ENCODE measurements at regions not wholly inside any gene's neighbourhood (a gene's known extent, or its start where the extent isn't known, plus 50 kb on each side); places are given as distances from the start of the nearest gene placed in this dataset.
"Not testable (repeated sequence)": the region's sequence is repeated elsewhere in the genome, so short reads cannot be mapped to it uniquely, and the experiment has no call there.

- no peak for DNase-seq (ENCODE audit: low read depth, low spot score)
Observed at GRCh38 chr3:35257641-35258040, 381.7 kb upstream of the ARPP21 start.

- no peak for DNase-seq (ENCODE audit: low read depth, low spot score)
Observed at GRCh38 chr3:35262406-35262805, 376.9 kb upstream of the ARPP21 start.

- DNase-seq (ENCODE audit: low read depth, low spot score) = no peak
Observed at GRCh38 chr3:35263477-35263876, 375.8 kb upstream of the ARPP21 start.

GRCh38 chr3:35266065-35266464, 373.3 kb upstream of the ARPP21 start:
- DNase-seq (ENCODE audit: low read depth, low spot score) = not testable (repeated sequence)

- no peak for DNase-seq (ENCODE audit: low read depth, low spot score)
Observed at GRCh38 chr3:35275768-35276167, 363.6 kb upstream of the ARPP21 start.

- no peak for DNase-seq (ENCODE audit: low read depth, low spot score)
Observed at GRCh38 chr3:35276568-35276967, 362.8 kb upstream of the ARPP21 start.

- DNase-seq (ENCODE audit: low read depth, low spot score) = no peak
Observed at GRCh38 chr3:35291471-35292236, 347.7 kb upstream of the ARPP21 start.

GRCh38 chr3:35292568-35292967, 346.8 kb upstream of the ARPP21 start:
- DNase-seq (ENCODE audit: low read depth, low spot score) = no peak

GRCh38 chr3:35295906-35296305, 343.4 kb upstream of the ARPP21 start:
- DNase-seq (ENCODE audit: low read depth, low spot score) = no peak

GRCh38 chr3:35296533-35296932, 342.8 kb upstream of the ARPP21 start:
- DNase-seq (ENCODE audit: low read depth, low spot score) = peak; percentile 6

- not testable (repeated sequence) for DNase-seq (ENCODE audit: low read depth, low spot score)
Observed at GRCh38 chr3:35296944-35297343, 342.4 kb upstream of the ARPP21 start.

- DNase-seq (ENCODE audit: low read depth, low spot score) = no peak
Observed at GRCh38 chr3:35305406-35305805, 333.9 kb upstream of the ARPP21 start.

- no peak for DNase-seq (ENCODE audit: low read depth, low spot score)
Observed at GRCh38 chr3:35307296-35307695, 332.0 kb upstream of the ARPP21 start.

GRCh38 chr3:35316841-35317240, 322.5 kb upstream of the ARPP21 start:
- not testable (repeated sequence) for DNase-seq (ENCODE audit: low read depth, low spot score)

GRCh38 chr3:35320646-35321407, 318.5 kb upstream of the ARPP21 start:
- DNase-seq (ENCODE audit: low read depth, low spot score) = no peak

- DNase-seq (ENCODE audit: low read depth, low spot score) = peak; percentile 51
Observed at GRCh38 chr3:35322070-35322469, 317.3 kb upstream of the ARPP21 start.

GRCh38 chr3:35335703-35336102, 303.6 kb upstream of the ARPP21 start:
- no peak for DNase-seq (ENCODE audit: low read depth, low spot score)

- no peak for DNase-seq (ENCODE audit: low read depth, low spot score)
Observed at GRCh38 chr3:35336601-35337000, 302.7 kb upstream of the ARPP21 start.

- peak; percentile 26 for DNase-seq (ENCODE audit: low read depth, low spot score)
Observed at GRCh38 chr3:35338186-35338585, 301.1 kb upstream of the ARPP21 start.

GRCh38 chr3:35380196-35380595, 259.1 kb upstream of the ARPP21 start:
- no peak for DNase-seq (ENCODE audit: low read depth, low spot score)

GRCh38 chr3:35383216-35383615, 256.1 kb upstream of the ARPP21 start:
- no peak for DNase-seq (ENCODE audit: low read depth, low spot score)

GRCh38 chr3:35383719-35384555, 255.4 kb upstream of the ARPP21 start:
- peak; percentile 45 for DNase-seq (ENCODE audit: low read depth, low spot score)

Data from smooth muscle cell of the brain vasculature (primary cell).